WTC11 (cell line): ENCODE measurements at regions not wholly inside any gene's neighbourhood (a gene's known extent, or its start where the extent isn't known, plus 50 kb on each side); places are given as distances from the start of the nearest gene placed in this dataset.

ENCODE experiments used
- ATAC-seq: fragments of 200-7000 bp; cut with Tn5 transposase; 2 replicates; pipeline ENCODE4 v1.10.0; 2021; ENCODE audit warnings: mild to moderate bottlenecking, moderate library complexity
- CTCF ChIA-PET: fragments of 300-600 bp; sonication (Branson Sonifier 250); formaldehyde crosslinking; loops from one replicate; lab custom pipeline; 2021; ENCODE audit warnings: antibody characterized with exemption; lab: Charles Lee
- POLR2A ChIA-PET: fragments of 350-600 bp; sonication (Branson Sonifier 250); formaldehyde crosslinking; loops from one replicate; lab custom pipeline; 2021; ENCODE audit warnings: antibody characterized with exemption; lab: Charles Lee
- DNase-seq: peaks from one replicate; pipeline ENCODE4 v3.0.0; 2021; ENCODE audit warnings: low spot score
- H3K27ac Mint-ChIP-seq: 2 replicates; pipeline ENCODE4 v1.8.0; 2021; ENCODE audit warnings: mixed read lengths
- H3K27me3 Mint-ChIP-seq: 2 replicates; pipeline ENCODE4 v1.8.0; 2021; ENCODE audit warnings: low read depth, mild to moderate bottlenecking, moderate library complexity, mixed read lengths
- H3K36me3 Mint-ChIP-seq: 2 replicates; pipeline ENCODE4 v1.8.0; 2021; ENCODE audit warnings: mixed read lengths
- H3K4me1 Mint-ChIP-seq: 2 replicates; pipeline ENCODE4 v1.8.0; 2022; ENCODE audit warnings: mixed read lengths
- H3K4me3 Mint-ChIP-seq: 2 replicates; pipeline ENCODE4 v1.8.0; 2021; ENCODE audit warnings: mild to moderate bottlenecking, moderate library complexity, mixed read lengths
- H3K9me3 Mint-ChIP-seq: 2 replicates; pipeline ENCODE4 v1.8.0; 2021; ENCODE audit warnings: mixed read lengths
- AFF4 ChIP-seq: sonication (generic); formaldehyde crosslinking; IDR thresholded peaks from 2 replicates; pipeline ENCODE4 v1.8.1; 2023; ENCODE audit warnings: mild to moderate bottlenecking, missing genetic modification reagents, borderline replicate concordance
- AR ChIP-seq: fragments of 250-450 bp; sonication (Bioruptor Pico); IDR thresholded peaks from 2 replicates; pipeline ENCODE4 v1.9.0; 2021; ENCODE audit warnings: mild to moderate bottlenecking
- ATF2 ChIP-seq: sonication (generic); formaldehyde crosslinking; IDR thresholded peaks from 2 replicates; pipeline ENCODE4 v1.8.1; 2022; ENCODE audit warnings: low read depth, missing genetic modification reagents, borderline replicate concordance
- CREM ChIP-seq: sonication (generic); formaldehyde crosslinking; IDR thresholded peaks from 2 replicates; pipeline ENCODE4 v1.8.1; 2022; ENCODE audit warnings: mild to moderate bottlenecking, missing genetic modification reagents, moderate library complexity
- E2F1 ChIP-seq: sonication (generic); formaldehyde crosslinking; IDR thresholded peaks from 2 replicates; pipeline ENCODE4 v1.8.0; 2022; ENCODE audit warnings: mild to moderate bottlenecking, missing genetic modification reagents
- EMX1 ChIP-seq: fragments of 250-450 bp; sonication (Bioruptor Pico); IDR thresholded peaks from 2 replicates; pipeline ENCODE4 v1.8.0; 2021; ENCODE audit warnings: mild to moderate bottlenecking
- IRF2 ChIP-seq: sonication (generic); formaldehyde crosslinking; IDR thresholded peaks from 2 replicates; pipeline ENCODE4 v1.8.0; 2022; ENCODE audit warnings: low read depth, missing genetic modification reagents, borderline replicate concordance
- KAT7 ChIP-seq: sonication (generic); formaldehyde crosslinking; IDR thresholded peaks from 2 replicates; pipeline ENCODE4 v1.8.1; 2023; ENCODE audit warnings: missing genetic modification reagents, mild to moderate bottlenecking, borderline replicate concordance
- MAX ChIP-seq: sonication (generic); formaldehyde crosslinking; IDR thresholded peaks from 2 replicates; pipeline ENCODE4 v1.8.0; 2022; ENCODE audit warnings: mild to moderate bottlenecking, missing genetic modification reagents
- NFE2L1 ChIP-seq: sonication (generic); formaldehyde crosslinking; IDR thresholded peaks from 2 replicates; pipeline ENCODE4 v1.8.1; 2023; ENCODE audit warnings: missing genetic modification reagents
- NR2C2 ChIP-seq: sonication (generic); formaldehyde crosslinking; IDR thresholded peaks from 2 replicates; pipeline ENCODE4 v1.8.0; 2022; ENCODE audit warnings: mild to moderate bottlenecking, missing genetic modification reagents
- RELA ChIP-seq: sonication (generic); formaldehyde crosslinking; IDR thresholded peaks from 2 replicates; pipeline ENCODE4 v1.8.1; 2022; ENCODE audit warnings: missing genetic modification reagents, mild to moderate bottlenecking, borderline replicate concordance
- SMAD3 ChIP-seq: sonication (generic); formaldehyde crosslinking; IDR thresholded peaks from 2 replicates; pipeline ENCODE4 v1.8.0; 2022; ENCODE audit warnings: missing genetic modification reagents, mild to moderate bottlenecking, borderline replicate concordance
- SMAD4 ChIP-seq: sonication (generic); formaldehyde crosslinking; IDR thresholded peaks from 2 replicates; pipeline ENCODE4 v1.8.0; 2022; ENCODE audit warnings: mild to moderate bottlenecking, missing genetic modification reagents
- STAT6 ChIP-seq: sonication (generic); formaldehyde crosslinking; conservative IDR thresholded peaks from 2 replicates; pipeline ENCODE4 v1.8.1; 2023; ENCODE audit warnings: mild to moderate bottlenecking, low read depth, missing genetic modification reagents, moderate library complexity
- ZBTB21 ChIP-seq: sonication (generic); formaldehyde crosslinking; IDR thresholded peaks from 2 replicates; pipeline ENCODE4 v1.8.1; 2023; ENCODE audit warnings: mild to moderate bottlenecking, missing genetic modification reagents, borderline replicate concordance
- ZNF532 ChIP-seq: fragments of 250-450 bp; sonication (Bioruptor Pico); IDR thresholded peaks from 2 replicates; pipeline ENCODE4 v1.9.0; 2021; ENCODE audit warnings: mild to moderate bottlenecking, borderline replicate concordance
- ZNF671 ChIP-seq: fragments of 250-450 bp; sonication (Bioruptor Pico); IDR thresholded peaks from 2 replicates; pipeline ENCODE4 v1.8.0; 2021; ENCODE audit warnings: mild to moderate bottlenecking

- Mint-ChIP-seq H3K4me1 (peaks cover 8% of the 10 kb centered on the region; the same call in 1 of the 2 replicates), H3K27me3 (no peaks in the 10 kb centered on the region), H3K9me3 (no peaks in the 10 kb centered on the region), H3K36me3 (no peaks in the 10 kb centered on the region), H3K27ac (no peak overlapping the region), H3K4me3 (no peak overlapping the region)
- ATAC-seq, result no peak
- DNase-seq, result no peak
- TF ChIP-seq NR2C2 (CRISPR knock-in tag) (no peak), ZNF532 (CRISPR knock-in tag) (no peak), ZNF671 (CRISPR knock-in tag) (no peak), CREM (no peak), ZBTB21 (CRISPR knock-in tag) (no peak), EMX1 (CRISPR knock-in tag) (no peak), STAT6 (CRISPR knock-in tag) (no peak)
- POLR2A ChIA-PET, result no interaction called here
- CTCF ChIA-PET, result no interaction called here
These were observed 146.4 kb upstream of the BTG1 start for GRCh38 chr12:92292016-92292415.

GRCh38 chr12:92290886-92291285 lies 145.2 kb upstream of the BTG1 start:
- Mint-ChIP-seq H3K36me3 (no peaks in the 10 kb centered on the region), H3K4me1 (peaks cover 12% of the 10 kb centered on the region), H3K9me3 (no peaks in the 10 kb centered on the region), H3K27ac (no peak overlapping the region), H3K4me3 (no peak overlapping the region), H3K27me3 (no peaks in the 10 kb centered on the region)
- DNase-seq, result no peak
- no peak for ATAC-seq
- ChIA-PET POLR2A (no interaction called here), CTCF (no interaction called here)
- TF ChIP-seq KAT7 (CRISPR knock-in tag) (no peak), IRF2 (CRISPR knock-in tag) (no peak), NR2C2 (CRISPR knock-in tag) (no peak), SMAD4 (no peak), SMAD3 (CRISPR knock-in tag) (no peak), ZBTB21 (CRISPR knock-in tag) (no peak), AFF4 (CRISPR knock-in tag) (no peak), E2F1 (CRISPR knock-in tag) (no peak), ZNF671 (CRISPR knock-in tag) (no peak), MAX (CRISPR knock-in tag) (no peak), NFE2L1 (CRISPR knock-in tag) (no peak), ATF2 (CRISPR knock-in tag) (no peak), RELA (CRISPR knock-in tag) (no peak), AR (no peak)
